GM18498 (cell line): ENCODE measurements at regions not wholly inside any gene's neighbourhood (a gene's known extent, or its start where the extent isn't known, plus 50 kb on each side); places are given as distances from the start of the nearest gene placed in this dataset.
"Not testable (repeated sequence)": the region's sequence is repeated elsewhere in the genome, so short reads cannot be mapped to it uniquely, and the experiment has no call there.

ENCODE experiments used
- ATAC-seq: cut with Tn5 transposase; IDR thresholded peaks from one replicate; pipeline ENCODE4 v1.9.1; 2021; ENCODE audit warnings: mild to moderate bottlenecking, moderate library complexity; ENCODE audit not compliant: unreplicated experiment

- ATAC-seq = no peak
These were observed 103.7 kb upstream of the MNS1 start for GRCh38 chr15:56568466-56569167.

- ATAC-seq = no peak
These were observed 92.5 kb upstream of the MNS1 start for GRCh38 chr15:56557415-56557814.

GRCh38 chr15:56553486-56553885 lies 88.5 kb upstream of the MNS1 start:
- no peak for ATAC-seq

GRCh38 chr15:56552659-56553058 lies 87.7 kb upstream of the MNS1 start:
- no peak for ATAC-seq

- not testable (repeated sequence) for ATAC-seq
These were observed 75.6 kb upstream of the MNS1 start for GRCh38 chr15:56540570-56540969.

GRCh38 chr15:56540157-56540556 lies 75.2 kb upstream of the MNS1 start:
- not testable (repeated sequence) for ATAC-seq

GRCh38 chr15:56538901-56539545 lies 74.1 kb upstream of the MNS1 start:
- no peak for ATAC-seq

GRCh38 chr15:56537881-56538280 lies 72.9 kb upstream of the MNS1 start:
- ATAC-seq = peak; percentile 62

GRCh38 chr15:56534728-56535127 lies 69.8 kb upstream of the MNS1 start:
- no peak for ATAC-seq

GRCh38 chr15:56533731-56534403 lies 68.9 kb upstream of the MNS1 start:
- ATAC-seq = no peak

- no peak for ATAC-seq
These were observed 68.0 kb upstream of the MNS1 start for GRCh38 chr15:56532721-56533460.

- no peak for ATAC-seq
These were observed 65.2 kb upstream of the MNS1 start for GRCh38 chr15:56530157-56530556.

- ATAC-seq = no peak
These were observed 63.2 kb upstream of the MNS1 start for GRCh38 chr15:56528136-56528535.

GRCh38 chr15:56524915-56525314 lies 60.0 kb upstream of the MNS1 start:
- ATAC-seq = no peak

- ATAC-seq = no peak
These were observed 58.6 kb upstream of the MNS1 start for GRCh38 chr15:56523521-56523920.

- no peak for ATAC-seq
These were observed 54.1 kb upstream of the MNS1 start for GRCh38 chr15:56519000-56519399.
